ENCODE measurements at regions not wholly inside any gene's neighbourhood (a gene's known extent, or its start where the extent isn't known, plus 50 kb on each side); places are given as distances from the start of the nearest gene placed in this dataset.

- Histone ChIP-seq H3K27me3 (no peaks in the 10 kb centered on the region), H3K79me2 (ENCODE audit: low read depth) (no peaks in the 10 kb centered on the region), H3K9me3 (ENCODE audit: low read depth) (no peaks in the 10 kb centered on the region), H3K36me3 (no peaks in the 10 kb centered on the region), H3F3A (ENCODE audit: low read depth) (no peaks in the 10 kb centered on the region), H3K4me2 (no peak overlapping the region), H3K4me3 (no peak overlapping the region), H4K20me1 (ENCODE audit: low read depth) (no peaks in the 10 kb centered on the region), H3K9ac (no peak overlapping the region), H3K27ac (no peak overlapping the region), H3K4me1 (no peaks in the 10 kb centered on the region), H2AFZ (replicated peaks) (no peak overlapping the region)
- Mint-ChIP-seq H3K27me3 (ENCODE audit: insufficient read depth, low read depth) (peaks cover 7% of the 10 kb centered on the region), H3K4me1 (peaks cover 8% of the 10 kb centered on the region), H3K4me3 (no peak overlapping the region), H3K36me3 (no peaks in the 10 kb centered on the region), H3K9me3 (peaks cover 14% of the 10 kb centered on the region), H3K27ac (no peak overlapping the region)
- TF ChIP-seq, protein P1, sequence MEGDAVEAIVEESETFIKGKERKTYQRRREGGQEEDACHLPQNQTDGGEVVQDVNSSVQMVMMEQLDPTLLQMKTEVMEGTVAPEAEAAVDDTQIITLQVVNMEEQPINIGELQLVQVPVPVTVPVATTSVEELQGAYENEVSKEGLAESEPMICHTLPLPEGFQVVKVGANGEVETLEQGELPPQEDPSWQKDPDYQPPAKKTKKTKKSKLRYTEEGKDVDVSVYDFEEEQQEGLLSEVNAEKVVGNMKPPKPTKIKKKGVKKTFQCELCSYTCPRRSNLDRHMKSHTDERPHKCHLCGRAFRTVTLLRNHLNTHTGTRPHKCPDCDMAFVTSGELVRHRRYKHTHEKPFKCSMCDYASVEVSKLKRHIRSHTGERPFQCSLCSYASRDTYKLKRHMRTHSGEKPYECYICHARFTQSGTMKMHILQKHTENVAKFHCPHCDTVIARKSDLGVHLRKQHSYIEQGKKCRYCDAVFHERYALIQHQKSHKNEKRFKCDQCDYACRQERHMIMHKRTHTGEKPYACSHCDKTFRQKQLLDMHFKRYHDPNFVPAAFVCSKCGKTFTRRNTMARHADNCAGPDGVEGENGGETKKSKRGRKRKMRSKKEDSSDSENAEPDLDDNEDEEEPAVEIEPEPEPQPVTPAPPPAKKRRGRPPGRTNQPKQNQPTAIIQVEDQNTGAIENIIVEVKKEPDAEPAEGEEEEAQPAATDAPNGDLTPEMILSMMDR (IDR thresholded peaks at IDR 0.05) = no peak
- TF ChIP-seq EZH2phosphoT487 (IDR thresholded peaks at IDR 0.05) (no peak), EZH2 (IDR thresholded peaks at IDR 0.05) (no peak)
- no peak for DNase-seq (ENCODE audit: low spot score)
These were observed 113.7 kb downstream of the DUSP6 start for GRCh38 chr12:89238593-89238992.

GRCh38 chr12:89237763-89238162 lies 114.5 kb downstream of the DUSP6 start:
- no peak overlapping the region for H3K9ac ChIP-seq
- TF ChIP-seq EZH2phosphoT487 (IDR thresholded peaks at IDR 0.05) = no peak
- TF ChIP-seq, protein P1 (IDR thresholded peaks at IDR 0.05) = no peak
- no peak for TF ChIP-seq EZH2 (IDR thresholded peaks at IDR 0.05)

GRCh38 chr12:89236748-89237383 lies 115.4 kb downstream of the DUSP6 start:
- Mint-ChIP-seq H3K27ac (no peak overlapping the region), H3K27me3 (ENCODE audit: insufficient read depth, low read depth) (peaks cover 3% of the 10 kb centered on the region), H3K4me1 (peaks cover 6% of the 10 kb centered on the region), H3K36me3 (no peaks in the 10 kb centered on the region), H3K9me3 (peaks cover 18% of the 10 kb centered on the region), H3K4me3 (no peak overlapping the region)
- Histone ChIP-seq H3K4me3 (no peak overlapping the region), H3K79me2 (ENCODE audit: low read depth) (no peaks in the 10 kb centered on the region), H3K27me3 (no peaks in the 10 kb centered on the region), H2AFZ (replicated peaks) (no peak overlapping the region), H3F3A (ENCODE audit: low read depth) (no peaks in the 10 kb centered on the region), H3K9ac (no peak overlapping the region), H3K36me3 (no peaks in the 10 kb centered on the region), H3K9me3 (ENCODE audit: low read depth) (no peaks in the 10 kb centered on the region), H3K4me1 (no peaks in the 10 kb centered on the region), H4K20me1 (ENCODE audit: low read depth) (no peaks in the 10 kb centered on the region), H3K4me2 (no peak overlapping the region), H3K27ac (no peak overlapping the region)
- no peak for DNase-seq (ENCODE audit: low spot score)
- TF ChIP-seq EZH2 (IDR thresholded peaks at IDR 0.05) (no peak), EZH2phosphoT487 (IDR thresholded peaks at IDR 0.05) (no peak)
- TF ChIP-seq, protein P1 (IDR thresholded peaks at IDR 0.05) = no peak

More at GRCh38 chr12:89237763-89238162, 114.5 kb downstream of the DUSP6 start:
- no peak overlapping the region for H3K27ac Mint-ChIP-seq
- no peaks in the 10 kb centered on the region for H3K36me3 Mint-ChIP-seq
- no peak overlapping the region for H3K4me3 Mint-ChIP-seq
- H3K79me2 ChIP-seq (ENCODE audit: low read depth) = no peaks in the 10 kb centered on the region
- peaks cover 16% of the 10 kb centered on the region for H3K9me3 Mint-ChIP-seq
- H4K20me1 ChIP-seq (ENCODE audit: low read depth) = no peaks in the 10 kb centered on the region
- no peak overlapping the region for H3K4me3 ChIP-seq
- H2AFZ ChIP-seq (replicated peaks) = no peak overlapping the region
- no peaks in the 10 kb centered on the region for H3K9me3 ChIP-seq (ENCODE audit: low read depth)
- H3K36me3 ChIP-seq = no peaks in the 10 kb centered on the region
- H3K27ac ChIP-seq = no peak overlapping the region
- H3K27me3 Mint-ChIP-seq (ENCODE audit: insufficient read depth, low read depth) = peaks cover 3% of the 10 kb centered on the region
- peaks cover 6% of the 10 kb centered on the region for H3K4me1 Mint-ChIP-seq
- no peak overlapping the region for H3K4me2 ChIP-seq
- DNase-seq (ENCODE audit: low spot score) = no peak
- H3F3A ChIP-seq (ENCODE audit: low read depth) = no peaks in the 10 kb centered on the region
- H3K27me3 ChIP-seq = no peaks in the 10 kb centered on the region
- no peaks in the 10 kb centered on the region for H3K4me1 ChIP-seq
